Keratinocyte (primary cell): ENCODE measurements at regions not wholly inside any gene's neighbourhood (a gene's known extent, or its start where the extent isn't known, plus 50 kb on each side); places are given as distances from the start of the nearest gene placed in this dataset.

Experiments used
- DNase-seq: peaks from one replicate; pipeline ENCODE4 v3.0.0-alpha.2; 2011; ENCODE audit warnings: low read depth, missing footprints, low spot score
- FAIRE-seq: peaks from 2 replicates; lab custom pipeline; 2011; peaks lifted over from hg19 to GRCh38; lab: Jason Lieb, UNC
- H2AFZ ChIP-seq: 2 replicates; pipeline ENCODE4 v1.6.0; 2012; ENCODE audit warnings: low read length, control low read depth, inconsistent platforms; ENCODE audit not compliant: control insufficient read depth
- H3K27ac ChIP-seq: 2 replicates; pipeline ENCODE4 v1.5.1; 2011; ENCODE audit warnings: low read length; ENCODE audit not compliant: control insufficient read depth, insufficient read depth
- H3K27me3 ChIP-seq: 3 replicates; pipeline ENCODE4 v1.6.0; 2011; ENCODE audit warnings: low read length; ENCODE audit not compliant: control insufficient read depth, insufficient read depth; ENCODE audit errors: extremely low read depth
- H3K36me3 ChIP-seq, 2 experiments: 2 replicates in 1 of 2; 3 replicates in 1 of 2; pipeline ENCODE4 v1.5.1; 2011; ENCODE audit warnings: low read length in 2 of 2, mild to moderate bottlenecking in 1 of 2; ENCODE audit not compliant: control insufficient read depth in 2 of 2, insufficient read depth in 2 of 2; ENCODE audit errors: extremely low read depth in 1 of 2
- H3K4me1 ChIP-seq: 3 replicates; pipeline ENCODE4 v1.5.1; 2011; ENCODE audit warnings: low read length; ENCODE audit not compliant: control insufficient read depth, insufficient read depth; ENCODE audit errors: extremely low read depth
- H3K4me2 ChIP-seq: 3 replicates; pipeline ENCODE4 v1.6.0; 2011; ENCODE audit warnings: low read depth, low read length; ENCODE audit not compliant: control insufficient read depth, insufficient read depth; ENCODE audit errors: extremely low read depth
- H3K4me3 ChIP-seq, 3 experiments: fragments of 200-600 bp in 1 of 3; sonication (generic) in 1 of 3; 2 replicates in 2 of 3; 3 replicates in 1 of 3; pipeline ENCODE4 v1.5.1; 2011 to 2016; ENCODE audit warnings: low read length in 3 of 3, mild to moderate bottlenecking in 3 of 3, control low read depth in 2 of 3, inconsistent platforms in 1 of 3, low read depth in 1 of 3, mixed read lengths in 1 of 3, mixed run types in 1 of 3, moderate library complexity in 1 of 3; ENCODE audit not compliant: control insufficient read depth in 2 of 3, insufficient read depth in 2 of 3; ENCODE audit errors: extremely low read depth in 1 of 3
- H3K79me2 ChIP-seq: 2 replicates; pipeline ENCODE4 v1.6.0; 2012; ENCODE audit warnings: low read length; ENCODE audit not compliant: control insufficient read depth, insufficient read depth
- H3K9ac ChIP-seq: 3 replicates; pipeline ENCODE4 v1.6.0; 2011; ENCODE audit warnings: low read length; ENCODE audit not compliant: control insufficient read depth, insufficient read depth; ENCODE audit errors: extremely low read depth
- H3K9me1 ChIP-seq: 3 replicates; pipeline ENCODE4 v1.6.0; 2011; ENCODE audit warnings: low read length; ENCODE audit not compliant: control insufficient read depth, insufficient read depth; ENCODE audit errors: extremely low read depth
- H3K9me3 ChIP-seq: 2 replicates; pipeline ENCODE4 v1.5.1; 2012; ENCODE audit warnings: low read depth, low read length; ENCODE audit not compliant: control insufficient read depth
- H4K20me1 ChIP-seq: 3 replicates; pipeline ENCODE4 v1.6.0; 2011; ENCODE audit warnings: low read length; ENCODE audit not compliant: control insufficient read depth, insufficient read depth; ENCODE audit errors: extremely low read depth
- CTCF ChIP-seq, 3 experiments: IDR thresholded peaks in 1 of 3; conservative IDR thresholded peaks in 1 of 3; optimal IDR thresholded peaks in 1 of 3; 2 replicates in 2 of 3; 3 replicates in 1 of 3; pipeline versions ENCODE3 to v1.5.1; 2011; ENCODE audit warnings: low read length in 3 of 3, mild to moderate bottlenecking in 3 of 3, moderate library complexity in 2 of 3, control low read depth in 1 of 3, inconsistent platforms in 1 of 3; ENCODE audit not compliant: insufficient read depth in 2 of 3; ENCODE audit errors: extremely low read depth in 1 of 3
- EZH2 ChIP-seq: IDR thresholded peaks from one replicate; pipeline ENCODE4 v1.6.1; 2012; ENCODE audit warnings: inconsistent platforms, mild to moderate bottlenecking, low read length, moderate library complexity
- dilution Hi-C: fragments of 300-500 bp; cut with MboI; formaldehyde crosslinking; loops from one replicate; pipeline ENCODE4 v1.7.0; 2020; ENCODE audit warnings: low sequenced_read_pairs; ENCODE audit not compliant: extremely low pct_ligation_motif_present

GRCh38 chr18:22702806-22703205, 230.3 kb upstream of the RBBP8 start:
- Histone ChIP-seq H2AFZ (no peak overlapping the region), H3K4me1 (no peaks in the 10 kb centered on the region), H3K4me3 (no peak overlapping the region), H3K27me3 (no peaks in the 10 kb centered on the region), H3K27ac (no peak overlapping the region), H3K9ac (no peak overlapping the region), H3K4me2 (no peak overlapping the region), H3K36me3 (no peaks in the 10 kb centered on the region), H3K79me2 (no peaks in the 10 kb centered on the region), H3K9me3 (no peaks in the 10 kb centered on the region), H4K20me1 (no peaks in the 10 kb centered on the region), H3K9me1 (no peaks in the 10 kb centered on the region)
- DNase-seq (no peak), FAIRE-seq (no peak)
- no peak for TF ChIP-seq CTCF (optimal IDR thresholded peaks at IDR 0.05 in 1 of 3, IDR thresholded peaks at IDR 0.05 in 1 of 3, conservative IDR thresholded peaks at IDR 0.05 in 1 of 3; ENCODE audit: extremely low read depth in 1 of 3, insufficient read depth in 2 of 3, low read length in 3 of 3)
- no peak for TF ChIP-seq EZH2
- dilution Hi-C loops, result no loop called here

GRCh38 chr18:22703883-22704585, 229.1 kb upstream of the RBBP8 start:
- Histone ChIP-seq H3K27me3 (no peaks in the 10 kb centered on the region), H3K4me2 (no peak overlapping the region), H3K4me3 (no peak overlapping the region), H3K9me3 (no peaks in the 10 kb centered on the region), H3K79me2 (no peaks in the 10 kb centered on the region), H3K36me3 (no peaks in the 10 kb centered on the region), H3K27ac (no peak overlapping the region), H3K9me1 (no peaks in the 10 kb centered on the region), H4K20me1 (no peaks in the 10 kb centered on the region), H3K4me1 (no peaks in the 10 kb centered on the region), H2AFZ (no peak overlapping the region), H3K9ac (no peak overlapping the region)
- peak; percentile 4 for DNase-seq
- no peak for FAIRE-seq
- TF ChIP-seq EZH2, result no peak
- peak; percentile 29 to 74 (median 67) for TF ChIP-seq CTCF (optimal IDR thresholded peaks at IDR 0.05 in 1 of 3, IDR thresholded peaks at IDR 0.05 in 1 of 3, conservative IDR thresholded peaks at IDR 0.05 in 1 of 3; ENCODE audit: extremely low read depth in 1 of 3, insufficient read depth in 2 of 3, low read length in 3 of 3)
- dilution Hi-C loops, result no loop called here
